Activated gamma-delta T cell (primary cell): ENCODE measurements at regions not wholly inside any gene's neighbourhood (a gene's known extent, or its start where the extent isn't known, plus 50 kb on each side); places are given as distances from the start of the nearest gene placed in this dataset.

ENCODE experiments used
- DNase-seq: peaks from one replicate; lab custom pipeline; 2025; lab: John Stamatoyannopoulos, UW

DNA sequence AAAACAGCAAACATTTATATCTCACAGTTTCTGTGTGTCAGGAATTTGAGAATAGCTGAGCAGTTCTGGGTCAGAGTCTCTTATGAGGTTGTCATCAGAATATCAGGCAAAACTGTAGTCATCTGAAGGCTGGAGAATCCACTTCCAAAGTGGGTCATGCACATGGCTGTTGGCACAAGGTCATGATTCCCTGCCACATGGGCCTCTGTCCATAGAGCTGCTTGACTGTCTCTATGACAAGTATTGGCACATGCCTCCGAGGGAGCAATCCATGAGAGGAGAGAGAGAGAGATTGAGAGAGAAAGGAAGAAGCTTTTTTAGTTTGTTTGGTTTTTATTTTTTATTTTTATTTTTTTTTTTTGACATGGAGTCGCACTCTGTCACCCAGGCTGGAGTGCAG lies 101.8 kb upstream of the DDX18 start:
- no peak for DNase-seq

DNA sequence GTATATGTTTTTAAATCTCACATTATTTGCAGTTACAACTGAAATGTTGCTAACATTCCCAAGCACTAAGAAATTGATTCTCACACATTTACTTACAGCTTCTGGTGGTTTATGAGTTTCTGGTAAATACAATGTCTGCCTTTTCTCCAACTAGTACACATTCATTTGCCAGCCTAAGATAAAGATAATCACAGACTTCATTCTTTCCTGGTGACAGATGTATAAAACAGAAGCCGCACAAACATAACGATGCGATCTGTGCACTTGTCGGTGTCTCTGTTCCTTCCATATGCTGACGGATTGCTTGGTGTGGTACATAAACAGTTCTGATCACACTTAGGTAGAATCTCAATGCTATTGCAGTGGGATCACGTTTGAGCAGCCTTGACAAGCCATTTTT lies 100.4 kb upstream of the DDX18 start:
- no peak for DNase-seq

DNA sequence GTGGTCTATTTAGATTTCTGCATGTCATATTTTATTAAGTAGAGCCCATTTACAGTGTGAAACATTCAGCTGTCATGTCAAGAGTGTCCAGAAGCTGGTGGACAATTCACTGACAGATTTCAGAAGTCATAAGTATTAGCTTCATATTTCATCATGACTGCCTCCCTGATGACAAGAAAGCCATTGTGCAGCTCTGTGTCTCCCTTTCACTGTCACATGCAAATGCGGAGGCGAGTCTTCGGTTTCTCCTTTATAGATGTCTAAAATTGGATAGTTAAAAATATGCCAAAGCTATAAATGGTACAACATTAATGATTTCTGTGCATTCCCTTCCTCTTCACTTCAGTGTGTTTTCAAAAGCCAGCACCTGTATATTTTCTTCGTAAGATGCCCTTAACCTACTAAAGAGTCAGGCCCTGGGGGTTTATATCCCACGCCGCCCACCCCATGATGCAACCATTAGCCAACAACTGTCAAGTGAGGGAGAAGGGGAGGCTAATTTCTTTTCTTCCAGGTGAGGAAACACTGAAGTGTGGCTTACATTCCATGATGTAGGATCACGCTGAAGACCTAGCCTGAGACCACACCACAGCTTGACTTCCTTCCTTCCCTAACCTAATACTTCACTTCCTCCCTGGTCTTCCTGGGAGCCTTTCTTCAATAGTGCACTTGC lies 99.6 kb upstream of the DDX18 start:
- DNase-seq: no peak

DNA sequence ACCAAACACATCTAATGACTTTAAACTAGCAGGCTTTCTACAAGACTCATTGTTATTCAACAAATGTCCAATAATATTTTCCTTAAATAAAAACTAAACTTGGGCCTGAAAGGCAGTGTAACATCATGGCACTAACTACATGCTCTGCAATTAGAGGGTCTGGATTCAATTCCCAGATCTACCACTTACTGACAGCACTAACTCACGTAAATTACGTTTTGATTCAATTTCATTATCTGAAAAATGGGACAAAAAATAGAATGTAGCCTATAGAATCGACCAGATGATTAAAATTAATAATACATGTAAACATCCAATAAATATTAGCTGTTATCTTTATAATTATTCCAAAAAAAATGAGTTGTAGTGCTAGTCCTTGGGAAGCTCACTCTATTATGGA lies 98.0 kb upstream of the DDX18 start:
- no peak for DNase-seq

DNA sequence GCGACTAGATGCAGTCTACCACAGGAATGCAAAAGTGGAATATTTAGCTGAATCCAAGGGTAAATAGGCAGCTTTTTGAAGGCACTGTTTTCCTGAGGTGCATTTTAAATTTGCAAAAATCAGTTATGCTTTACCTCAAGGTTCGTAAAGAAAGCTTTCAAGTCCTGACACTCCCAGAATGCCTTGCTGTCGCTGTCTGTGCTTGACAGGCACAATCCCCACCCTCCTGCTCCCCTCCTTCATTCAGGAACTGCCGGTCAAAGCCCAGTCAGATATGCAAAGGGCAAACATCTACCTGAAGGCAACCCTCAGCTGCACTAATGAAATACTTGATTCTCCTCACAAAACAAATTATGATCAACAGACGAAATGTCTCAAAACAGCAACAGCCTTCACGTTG lies 97.4 kb upstream of the DDX18 start:
- DNase-seq: no peak

DNA sequence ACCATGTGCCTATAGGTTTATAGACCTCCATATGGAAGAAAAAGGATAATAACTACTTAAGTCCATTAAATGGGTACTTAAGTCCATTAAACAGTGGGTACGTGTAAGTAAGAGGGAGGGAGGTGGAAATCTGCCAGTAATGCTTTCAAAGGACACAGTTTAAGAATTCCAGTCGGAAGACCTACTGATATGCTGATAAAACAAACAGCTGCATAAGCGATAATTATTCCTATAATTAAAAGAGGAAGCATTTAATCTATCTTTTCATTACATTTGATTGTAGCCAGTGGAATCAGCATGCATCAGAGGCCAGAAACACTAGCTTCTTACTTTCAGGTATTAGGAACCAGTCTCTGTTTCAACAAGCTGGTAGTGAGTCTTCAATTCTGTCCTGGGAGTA lies 96.4 kb upstream of the DDX18 start:
- DNase-seq: no peak

DNA sequence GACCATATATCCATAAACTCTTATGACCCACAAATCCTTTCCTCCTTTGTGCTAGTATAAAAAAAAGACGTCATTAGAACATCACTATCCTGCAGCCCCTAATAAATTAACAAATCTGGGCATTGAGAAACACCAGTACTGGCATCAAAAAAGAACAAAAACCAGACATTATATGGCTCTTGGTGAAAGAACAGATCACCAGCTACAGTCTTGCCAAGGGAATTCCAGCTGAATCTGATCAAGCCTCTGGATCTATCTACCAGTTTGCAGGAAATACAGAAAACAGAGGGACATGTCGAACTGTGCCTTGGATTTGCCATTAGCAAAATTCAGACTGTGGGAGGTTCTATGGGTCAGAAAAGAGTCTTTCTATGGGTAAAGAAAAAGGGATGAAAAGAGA lies 93.7 kb upstream of the DDX18 start:
- DNase-seq: no peak

DNA sequence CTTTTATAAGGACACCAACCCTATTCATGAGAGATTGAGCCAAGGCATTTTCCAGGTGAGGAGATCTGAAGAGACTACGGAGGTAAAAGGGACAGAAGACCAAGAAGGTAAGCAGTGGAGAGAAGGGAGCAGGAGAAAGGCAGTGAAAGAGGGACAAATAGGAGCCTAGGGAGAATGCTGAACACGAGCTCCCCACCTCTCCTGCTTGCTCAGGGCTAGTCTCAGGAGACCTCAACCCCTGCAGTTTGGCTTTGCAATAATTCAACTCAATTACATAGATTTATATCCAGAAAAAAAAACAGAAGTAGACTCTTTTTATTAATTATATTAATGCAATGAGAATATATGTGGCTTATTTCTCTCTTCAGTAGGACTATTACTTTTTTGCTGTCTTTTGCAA lies 91.0 kb upstream of the DDX18 start:
- no peak for DNase-seq

DNA sequence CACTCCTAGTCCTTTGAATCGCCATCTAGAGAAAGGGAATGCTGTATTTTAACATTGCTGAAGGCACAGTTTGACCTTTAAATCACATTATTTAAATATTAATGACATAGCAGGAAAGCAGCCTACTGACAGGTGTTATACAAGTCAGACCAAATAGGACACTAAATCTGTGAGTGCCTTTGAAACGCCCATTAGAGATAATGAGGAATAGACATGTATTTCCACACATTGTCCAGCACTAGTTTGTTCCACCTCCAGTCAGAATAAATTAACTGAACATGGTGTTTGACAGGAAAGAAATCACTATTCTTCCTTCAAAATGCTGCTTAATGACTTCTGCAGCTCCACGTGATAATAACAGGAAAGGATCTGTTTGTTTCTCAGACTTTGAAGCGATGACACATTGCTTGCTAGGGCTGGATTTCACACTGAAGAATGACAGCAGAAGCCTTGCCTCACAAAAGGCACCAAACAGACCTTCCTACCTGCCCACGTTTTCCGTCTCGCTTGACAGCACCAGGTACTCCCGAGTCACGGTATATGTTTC lies 90.5 kb upstream of the DDX18 start:
- no peak for DNase-seq

DNA sequence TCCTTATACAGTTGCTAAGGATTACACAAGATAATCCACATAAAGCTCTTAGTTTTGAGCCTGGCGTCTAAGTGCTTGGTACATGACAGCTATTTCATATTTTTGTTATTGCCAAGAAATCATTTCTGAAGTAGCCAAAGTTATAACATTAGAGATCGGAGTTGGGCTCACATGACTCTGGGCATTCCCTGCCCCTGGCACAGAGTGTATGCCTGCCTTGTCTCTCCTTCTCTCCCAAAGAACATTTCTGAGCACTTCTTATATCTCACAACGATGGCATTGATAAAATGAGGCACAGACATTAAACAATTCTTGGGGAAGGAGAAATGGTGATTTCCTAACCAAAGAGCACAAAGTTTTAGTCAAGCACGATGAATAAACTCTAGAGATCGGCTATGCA lies 87.7 kb upstream of the DDX18 start:
- DNase-seq: no peak

DNA sequence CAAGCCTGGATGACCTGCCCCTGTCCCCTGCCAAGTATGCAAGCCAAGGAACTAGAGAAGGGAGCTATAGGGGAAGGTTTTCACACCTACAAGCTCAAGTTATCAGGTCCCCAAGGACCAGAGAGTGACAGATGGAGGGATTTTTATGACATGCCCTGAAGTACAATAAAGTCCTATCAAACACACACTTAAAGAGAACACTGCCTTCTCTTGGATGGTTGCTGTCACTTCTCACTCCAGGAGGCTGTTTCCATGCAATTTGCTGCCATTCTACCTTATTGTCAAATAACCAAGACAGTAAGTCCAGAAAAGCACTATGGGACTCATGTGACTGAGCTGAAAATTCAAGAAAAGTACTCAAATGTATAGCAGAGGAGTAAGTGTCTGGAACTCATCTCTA lies 76.6 kb upstream of the DDX18 start:
- DNase-seq: no peak

DNA sequence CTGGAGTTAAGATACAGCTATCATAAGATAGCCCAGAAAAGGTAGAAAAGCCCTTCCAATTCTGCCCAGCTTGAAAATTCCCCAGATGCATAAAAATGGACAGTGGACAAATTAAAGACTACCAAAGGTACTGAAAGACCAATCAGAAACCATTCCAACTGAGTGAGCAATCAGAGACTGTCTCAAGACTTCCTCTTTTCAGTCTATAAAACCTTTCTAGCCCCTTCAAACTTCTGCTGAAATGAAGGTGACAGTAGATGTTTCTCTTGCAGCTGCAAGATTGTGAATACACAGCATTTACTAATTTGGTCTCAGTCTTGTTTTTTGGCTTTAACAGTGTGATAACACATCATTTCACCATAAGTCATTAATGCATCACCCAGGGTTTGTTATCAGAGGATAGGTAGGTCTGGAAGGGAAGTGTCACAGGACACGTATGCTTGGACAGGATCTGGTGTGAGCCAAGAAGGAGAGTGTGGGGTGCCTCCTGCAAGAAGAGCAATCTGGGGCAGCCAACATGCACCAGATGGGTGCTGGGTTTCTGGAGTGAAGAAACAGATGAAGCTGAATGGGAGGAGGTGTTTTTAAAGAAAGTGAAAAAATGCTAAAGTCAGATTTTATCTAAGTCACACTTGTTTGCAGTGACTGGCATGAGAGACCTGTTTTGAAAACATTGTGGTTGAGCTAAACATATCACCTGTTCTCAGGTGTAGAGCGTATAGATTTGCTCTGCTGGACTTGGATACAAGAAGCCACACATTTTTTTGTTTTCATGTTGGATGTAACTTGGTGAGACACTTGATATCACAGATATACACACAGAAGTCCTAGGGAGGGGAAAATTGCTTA lies 75.3 kb upstream of the DDX18 start:
- no peak for DNase-seq

DNA sequence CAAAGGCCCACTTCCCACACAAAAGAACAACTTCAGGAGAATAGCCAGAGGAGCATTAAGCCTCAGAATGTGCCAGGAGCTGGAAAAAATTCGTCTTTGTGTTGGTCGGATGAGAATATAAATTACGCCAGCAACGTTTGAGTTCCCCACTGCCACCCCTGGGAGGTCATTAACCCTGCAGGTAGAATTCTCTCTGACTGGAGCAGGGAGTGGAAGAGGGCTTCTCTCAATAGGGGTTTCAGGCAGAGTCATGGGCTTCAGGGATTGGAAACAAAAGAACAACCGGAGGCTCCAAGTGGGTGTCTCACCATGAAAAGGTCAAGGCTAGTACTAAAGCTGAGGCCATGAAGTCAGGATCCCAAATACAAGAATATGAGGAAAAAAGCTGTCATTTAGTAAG lies 69.0 kb upstream of the DDX18 start:
- no peak for DNase-seq

DNA sequence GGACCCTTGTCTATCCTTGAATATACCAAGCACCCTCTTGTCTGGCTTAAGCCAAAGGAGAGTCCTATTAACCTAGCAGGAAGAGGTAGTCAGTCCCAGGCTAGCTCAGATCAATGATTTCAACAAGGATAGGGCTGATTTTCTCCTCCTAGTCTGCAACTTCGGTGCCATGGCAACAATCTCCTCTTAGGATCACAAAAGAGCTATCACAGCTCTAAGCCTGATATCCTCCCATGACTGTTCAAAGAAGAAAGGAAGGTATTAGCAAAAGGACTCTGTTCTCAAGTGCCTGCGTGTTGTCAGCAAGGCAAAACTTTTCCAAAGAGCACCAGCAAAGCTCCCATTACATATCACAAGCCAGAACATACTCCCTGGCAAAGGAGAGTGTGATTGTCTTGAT lies 58.7 kb upstream of the DDX18 start:
- no peak for DNase-seq

DNA sequence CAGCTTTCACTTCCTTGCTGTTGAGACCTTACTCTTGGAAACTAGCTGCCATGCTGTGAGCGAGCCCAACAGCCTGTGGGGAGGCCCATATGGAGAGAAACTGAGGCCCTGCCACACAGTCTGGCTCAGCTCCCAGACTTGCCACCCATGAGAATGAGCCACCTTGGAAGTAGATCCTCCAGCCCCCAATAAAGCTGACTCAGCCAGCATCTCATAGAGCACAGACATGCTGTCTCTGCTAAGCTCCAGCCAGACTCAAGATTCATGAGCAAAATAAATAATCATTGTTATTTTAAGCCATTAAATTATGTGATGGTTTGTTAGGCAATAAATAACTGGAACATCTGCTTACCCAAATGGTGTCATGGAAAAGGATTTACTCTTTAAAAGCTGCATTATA lies 53.6 kb upstream of the DDX18 start:
- DNase-seq: no peak

DNA sequence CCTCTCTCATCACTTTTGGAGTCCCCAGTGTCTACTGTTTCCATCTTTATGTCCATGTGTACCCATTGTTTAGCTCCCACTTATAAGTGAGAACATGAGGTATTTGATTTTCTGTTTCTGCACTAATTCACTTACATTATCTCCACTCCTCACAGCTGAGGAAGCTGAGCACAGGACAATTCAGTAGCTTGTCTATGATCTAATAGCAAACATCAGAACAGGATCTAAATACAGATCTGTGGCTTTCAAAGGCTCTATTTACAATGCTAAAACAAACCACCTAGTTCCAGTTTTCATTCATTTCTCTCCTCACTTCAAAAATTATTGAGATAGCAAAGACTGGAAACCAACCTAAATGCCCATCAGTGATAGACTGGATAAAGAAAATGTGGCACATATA lies 52.0 kb upstream of the DDX18 start:
- DNase-seq: no peak

DNA sequence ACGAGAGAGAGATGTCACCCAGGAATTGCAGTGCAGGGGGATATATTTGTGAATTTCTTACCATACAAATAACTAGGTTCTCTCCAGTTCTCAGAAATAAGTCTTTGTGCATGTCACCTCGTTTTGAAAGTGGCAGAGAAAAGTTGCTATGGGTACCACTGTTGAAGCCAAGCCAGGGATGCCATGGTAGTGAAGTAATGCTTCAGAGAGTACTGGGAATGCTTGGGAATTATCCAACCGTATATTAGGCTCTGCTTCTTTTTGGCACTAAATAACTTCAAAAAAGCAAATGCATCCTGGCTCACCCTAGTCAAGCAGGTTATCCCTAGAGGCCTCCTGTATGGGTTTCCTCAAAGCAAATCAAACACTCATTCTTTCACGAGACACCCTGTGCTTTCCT lies 50.7 kb upstream of the DDX18 start:
- DNase-seq: no peak
